HEK293 (cell line): ENCODE measurements at regions not wholly inside any gene's neighbourhood (a gene's known extent, or its start where the extent isn't known, plus 50 kb on each side); places are given as distances from the start of the nearest gene placed in this dataset.

ENCODE experiments used
- OSR2 ChIP-seq: fragments of 450-650 bp; formaldehyde crosslinking; IDR thresholded peaks from 2 replicates; pipeline ENCODE4 v1.5.1; 2016; ENCODE audit warnings: missing biosample characterization, missing genetic modification characterization
- REPIN1 ChIP-seq: fragments of 450-650 bp; formaldehyde crosslinking; IDR thresholded peaks from 2 replicates; pipeline ENCODE4 v1.5.1; 2017; ENCODE audit warnings: missing biosample characterization, missing genetic modification characterization, low read depth
- SETDB1 ChIP-seq: IDR thresholded peaks from one replicate; pipeline ENCODE4 v1.6.1; 2017; ENCODE audit warnings: mild to moderate bottlenecking, low read length, moderate library complexity, mixed read lengths; ENCODE audit not compliant: insufficient read length
- TCF7L2 ChIP-seq: IDR thresholded peaks from 2 replicates; pipeline ENCODE4 v1.6.1; 2011; ENCODE audit warnings: low read depth, mild to moderate bottlenecking, inconsistent platforms, low read length, moderate library complexity, borderline replicate concordance
- TSHZ1 ChIP-seq: fragments of 450-650 bp; formaldehyde crosslinking; IDR thresholded peaks from 2 replicates; pipeline ENCODE4 v1.5.1; 2016; ENCODE audit warnings: missing biosample characterization, missing genetic modification characterization, borderline replicate concordance
- ZBTB17 ChIP-seq: fragments of 450-650 bp; formaldehyde crosslinking; IDR thresholded peaks from 2 replicates; pipeline ENCODE4 v1.5.1; 2016; ENCODE audit warnings: missing biosample characterization, missing genetic modification characterization
- ZFP41 ChIP-seq: fragments of 450-650 bp; formaldehyde crosslinking; IDR thresholded peaks from 2 replicates; pipeline ENCODE4 v1.5.1; 2016; ENCODE audit warnings: missing biosample characterization, missing genetic modification characterization, borderline replicate concordance
- ZNF175 ChIP-seq: fragments of 450-650 bp; formaldehyde crosslinking; IDR thresholded peaks from 2 replicates; pipeline ENCODE4 v1.5.1; 2016; ENCODE audit warnings: missing biosample characterization, missing genetic modification characterization
- ZNF214 ChIP-seq: fragments of 450-650 bp; formaldehyde crosslinking; IDR thresholded peaks from 2 replicates; pipeline ENCODE4 v1.5.1; 2017; ENCODE audit warnings: missing biosample characterization, mild to moderate bottlenecking, missing genetic modification characterization, borderline replicate concordance
- ZNF248 ChIP-seq: fragments of 450-650 bp; formaldehyde crosslinking; IDR thresholded peaks from 2 replicates; pipeline ENCODE4 v1.5.1; 2017; ENCODE audit warnings: missing biosample characterization, missing genetic modification characterization
- ZNF266 ChIP-seq: fragments of 450-650 bp; formaldehyde crosslinking; IDR thresholded peaks from 2 replicates; pipeline ENCODE4 v1.5.1; 2016; ENCODE audit warnings: missing biosample characterization, missing genetic modification characterization, low read depth
- ZNF292 ChIP-seq: fragments of 450-650 bp; formaldehyde crosslinking; IDR thresholded peaks from 2 replicates; pipeline ENCODE4 v1.5.1; 2016; ENCODE audit warnings: low read depth, missing biosample characterization, missing genetic modification characterization, borderline replicate concordance
- ZNF311 ChIP-seq: fragments of 450-650 bp; formaldehyde crosslinking; IDR thresholded peaks from 2 replicates; pipeline ENCODE4 v1.5.1; 2017; ENCODE audit warnings: missing biosample characterization, missing genetic modification characterization, borderline replicate concordance
- ZNF362 ChIP-seq: fragments of 450-650 bp; formaldehyde crosslinking; IDR thresholded peaks from 2 replicates; pipeline ENCODE4 v1.5.1; 2016; ENCODE audit warnings: missing biosample characterization, missing genetic modification characterization
- ZNF398 ChIP-seq: fragments of 450-650 bp; formaldehyde crosslinking; IDR thresholded peaks from 2 replicates; pipeline ENCODE4 v1.5.1; 2017; ENCODE audit warnings: missing biosample characterization, missing genetic modification characterization
- ZNF404 ChIP-seq: fragments of 450-650 bp; formaldehyde crosslinking; IDR thresholded peaks from 2 replicates; pipeline ENCODE4 v1.5.1; 2017; ENCODE audit warnings: missing biosample characterization, missing genetic modification characterization
- ZNF416 ChIP-seq: fragments of 450-650 bp; formaldehyde crosslinking; IDR thresholded peaks from 2 replicates; pipeline ENCODE4 v1.5.1; 2016; ENCODE audit warnings: missing biosample characterization, missing genetic modification characterization
- ZNF433 ChIP-seq: fragments of 450-650 bp; formaldehyde crosslinking; IDR thresholded peaks from 2 replicates; pipeline ENCODE4 v1.5.1; 2016; ENCODE audit warnings: missing biosample characterization, missing genetic modification characterization, low read depth
- ZNF514 ChIP-seq: fragments of 450-650 bp; formaldehyde crosslinking; IDR thresholded peaks from 2 replicates; pipeline ENCODE4 v1.5.1; 2016; ENCODE audit warnings: missing biosample characterization, missing genetic modification characterization
- ZNF558 ChIP-seq: fragments of 450-650 bp; formaldehyde crosslinking; IDR thresholded peaks from 2 replicates; pipeline ENCODE4 v1.5.1; 2016; ENCODE audit warnings: missing biosample characterization, missing genetic modification characterization
- ZNF621 ChIP-seq: fragments of 450-650 bp; formaldehyde crosslinking; IDR thresholded peaks from 2 replicates; pipeline ENCODE4 v1.5.1; 2017; ENCODE audit warnings: missing biosample characterization, missing genetic modification characterization
- ZNF626 ChIP-seq: fragments of 450-650 bp; sonication (Bioruptor Pico); formaldehyde crosslinking; IDR thresholded peaks from 2 replicates; pipeline ENCODE4 v1.5.1; 2018; ENCODE audit warnings: missing biosample characterization, missing genetic modification characterization, inconsistent platforms
- ZNF639 ChIP-seq: fragments of 450-650 bp; formaldehyde crosslinking; IDR thresholded peaks from 2 replicates; pipeline ENCODE4 v1.5.1; 2016; ENCODE audit warnings: missing biosample characterization, missing genetic modification characterization
- ZNF664 ChIP-seq: fragments of 450-650 bp; formaldehyde crosslinking; IDR thresholded peaks from 2 replicates; pipeline ENCODE4 v1.5.1; 2016; ENCODE audit warnings: missing biosample characterization, missing genetic modification characterization
- ZNF704 ChIP-seq: fragments of 450-650 bp; formaldehyde crosslinking; IDR thresholded peaks from 2 replicates; pipeline ENCODE4 v1.5.1; 2016; ENCODE audit warnings: missing biosample characterization, missing genetic modification characterization
- ZNF707 ChIP-seq: fragments of 450-650 bp; formaldehyde crosslinking; IDR thresholded peaks from 2 replicates; pipeline ENCODE4 v1.5.1; 2016; ENCODE audit warnings: missing biosample characterization, missing genetic modification characterization
- ZXDB ChIP-seq: fragments of 450-650 bp; formaldehyde crosslinking; IDR thresholded peaks from 2 replicates; pipeline ENCODE4 v1.5.1; 2016; ENCODE audit warnings: missing biosample characterization, missing genetic modification characterization

- TF ChIP-seq ZNF292 (tag by site-specific recombination) (no peak), ZXDB (peak; percentile 62), ZNF416 (no peak), ZNF558 (tag by site-specific recombination) (no peak), ZNF514 (tag by site-specific recombination) (no peak), ZNF398 (tag by site-specific recombination) (no peak; the same call in 1 of the 2 replicates), ZNF704 (tag by site-specific recombination) (no peak), ZNF621 (tag by site-specific recombination) (no peak), TSHZ1 (tag by site-specific recombination) (no peak), ZNF626 (tag by site-specific recombination) (no peak), OSR2 (tag by site-specific recombination) (no peak), ZNF707 (tag by site-specific recombination) (no peak), ZNF433 (tag by site-specific recombination) (no peak), ZNF404 (tag by site-specific recombination) (no peak), REPIN1 (no peak), ZNF175 (tag by site-specific recombination) (no peak), ZNF311 (tag by site-specific recombination) (no peak), ZNF266 (tag by site-specific recombination) (no peak), ZBTB17 (peak; percentile 81; the same call in 1 of the 2 replicates), SETDB1 (no peak), ZFP41 (tag by site-specific recombination) (no peak), ZNF664 (tag by site-specific recombination) (no peak), ZNF214 (tag by site-specific recombination) (no peak), TCF7L2 (peak; percentile 66; the same call in 1 of the 2 replicates), ZNF362 (tag by site-specific recombination) (no peak), ZNF639 (tag by site-specific recombination) (no peak), ZNF248 (tag by site-specific recombination) (no peak)
Observed at GRCh38 chr10:120979435-120980278, 128.5 kb downstream of the WDR11 start (continued).
